Chondrocyte (in vitro differentiated cells): ENCODE measurements at regions not wholly inside any gene's neighbourhood (a gene's known extent, or its start where the extent isn't known, plus 50 kb on each side); places are given as distances from the start of the nearest gene placed in this dataset.
"Not testable (repeated sequence)": the region's sequence is repeated elsewhere in the genome, so short reads cannot be mapped to it uniquely, and the experiment has no call there.

Experiments
- DNase-seq: peaks from one replicate; pipeline ENCODE4 v3.0.0; 2021; ENCODE audit warnings: mixed read lengths, low spot score
- H3K27ac Mint-ChIP-seq: one replicate; pipeline ENCODE4 v1.8.0; 2021; ENCODE audit warnings: mild to moderate bottlenecking, moderate library complexity, mixed read lengths; ENCODE audit not compliant: unreplicated experiment
- H3K27me3 Mint-ChIP-seq: 2 replicates; pipeline ENCODE4 v1.8.0; 2021; ENCODE audit warnings: low read depth, mixed read lengths
- H3K36me3 Mint-ChIP-seq: 2 replicates; pipeline ENCODE4 v1.8.0; 2021; ENCODE audit warnings: low read depth, mixed read lengths
- H3K4me1 Mint-ChIP-seq: 2 replicates; pipeline ENCODE4 v1.8.0; 2021; ENCODE audit warnings: low read depth, mild to moderate bottlenecking, mixed read lengths
- H3K4me3 Mint-ChIP-seq: one replicate; pipeline ENCODE4 v1.8.0; 2021; ENCODE audit warnings: mild to moderate bottlenecking, moderate library complexity, mixed read lengths; ENCODE audit not compliant: unreplicated experiment
- H3K9me3 Mint-ChIP-seq: 2 replicates; pipeline ENCODE4 v1.8.0; 2021; ENCODE audit warnings: low read depth, mixed read lengths
- TF ChIP-seq, protein P1 (sequence below): fragments of 200-600 bp; sonication (generic); IDR thresholded peaks from 2 replicates; pipeline ENCODE4 v1.5.0; 2021; ENCODE audit warnings: antibody characterized with exemption, mild to moderate bottlenecking, moderate library complexity

GRCh38 chr10:46095943-46096342, 49.9 kb upstream of the MSMB start:
- not testable (repeated sequence) for H3K36me3 Mint-ChIP-seq, H3K9me3 Mint-ChIP-seq, H3K27ac Mint-ChIP-seq, H3K27me3 Mint-ChIP-seq, H3K4me1 Mint-ChIP-seq, H3K4me3 Mint-ChIP-seq, DNase-seq

DNA sequence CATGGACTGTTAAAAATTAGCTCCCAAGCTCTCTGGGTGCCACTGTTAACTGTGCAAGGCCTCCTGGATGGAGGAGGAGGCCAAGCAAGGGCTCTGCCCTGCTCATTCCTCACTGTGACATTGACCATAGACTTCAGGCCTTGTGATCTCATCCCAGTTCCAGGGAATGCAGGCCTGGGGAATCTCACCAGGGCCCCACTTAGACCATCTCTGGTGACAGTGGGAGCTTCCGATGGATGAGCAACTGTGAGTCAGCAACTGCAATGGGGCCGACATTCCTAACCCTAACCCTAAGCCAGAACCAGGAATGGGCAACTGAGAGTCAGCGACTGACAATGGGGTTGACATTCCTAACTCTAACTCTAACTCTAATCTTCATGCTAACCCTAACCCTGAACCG, 50.4 kb upstream of the MSMB start:
- TF ChIP-seq, protein P1, sequence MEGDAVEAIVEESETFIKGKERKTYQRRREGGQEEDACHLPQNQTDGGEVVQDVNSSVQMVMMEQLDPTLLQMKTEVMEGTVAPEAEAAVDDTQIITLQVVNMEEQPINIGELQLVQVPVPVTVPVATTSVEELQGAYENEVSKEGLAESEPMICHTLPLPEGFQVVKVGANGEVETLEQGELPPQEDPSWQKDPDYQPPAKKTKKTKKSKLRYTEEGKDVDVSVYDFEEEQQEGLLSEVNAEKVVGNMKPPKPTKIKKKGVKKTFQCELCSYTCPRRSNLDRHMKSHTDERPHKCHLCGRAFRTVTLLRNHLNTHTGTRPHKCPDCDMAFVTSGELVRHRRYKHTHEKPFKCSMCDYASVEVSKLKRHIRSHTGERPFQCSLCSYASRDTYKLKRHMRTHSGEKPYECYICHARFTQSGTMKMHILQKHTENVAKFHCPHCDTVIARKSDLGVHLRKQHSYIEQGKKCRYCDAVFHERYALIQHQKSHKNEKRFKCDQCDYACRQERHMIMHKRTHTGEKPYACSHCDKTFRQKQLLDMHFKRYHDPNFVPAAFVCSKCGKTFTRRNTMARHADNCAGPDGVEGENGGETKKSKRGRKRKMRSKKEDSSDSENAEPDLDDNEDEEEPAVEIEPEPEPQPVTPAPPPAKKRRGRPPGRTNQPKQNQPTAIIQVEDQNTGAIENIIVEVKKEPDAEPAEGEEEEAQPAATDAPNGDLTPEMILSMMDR = no peak
- Mint-ChIP-seq H3K4me1 (peaks cover 8% of the 10 kb centered on the region), H3K36me3 (no peaks in the 10 kb centered on the region), H3K4me3 (no peak overlapping the region), H3K27me3 (no peaks in the 10 kb centered on the region), H3K9me3 (no peaks in the 10 kb centered on the region), H3K27ac (no peak overlapping the region)
- DNase-seq = no peak

- H3K27ac Mint-ChIP-seq = no peak overlapping the region
Measured at GRCh38 chr10:46096909-46097575, 51.0 kb upstream of the MSMB start.

GRCh38 chr10:46097576-46098317, 51.7 kb upstream of the MSMB start:
- H3K36me3 Mint-ChIP-seq = no peaks in the 10 kb centered on the region
- H3K27ac Mint-ChIP-seq = no peak overlapping the region
- peaks cover 8% of the 10 kb centered on the region for H3K4me1 Mint-ChIP-seq
- DNase-seq = no peak
- H3K27me3 Mint-ChIP-seq = no peaks in the 10 kb centered on the region
- no peaks in the 10 kb centered on the region for H3K9me3 Mint-ChIP-seq
- TF ChIP-seq, protein P1 = no peak
- H3K4me3 Mint-ChIP-seq = no peak overlapping the region

More at GRCh38 chr10:46096909-46097575, 51.0 kb upstream of the MSMB start:
- H3K4me3 Mint-ChIP-seq = no peak overlapping the region
- H3K36me3 Mint-ChIP-seq = no peaks in the 10 kb centered on the region
- H3K27me3 Mint-ChIP-seq = no peaks in the 10 kb centered on the region
- no peaks in the 10 kb centered on the region for H3K9me3 Mint-ChIP-seq
- TF ChIP-seq, protein P1 = no peak
- no peak for DNase-seq
- peaks cover 8% of the 10 kb centered on the region for H3K4me1 Mint-ChIP-seq

- TF ChIP-seq, protein P1 = no peak
- no peak for DNase-seq
- H3K4me3 Mint-ChIP-seq = no peak overlapping the region
- H3K4me1 Mint-ChIP-seq = peaks cover 8% of the 10 kb centered on the region
- no peaks in the 10 kb centered on the region for H3K9me3 Mint-ChIP-seq
- H3K27me3 Mint-ChIP-seq = no peaks in the 10 kb centered on the region
- H3K27ac Mint-ChIP-seq = no peak overlapping the region
- H3K36me3 Mint-ChIP-seq = no peaks in the 10 kb centered on the region
Measured at GRCh38 chr10:46098386-46098785, 52.3 kb upstream of the MSMB start.

DNA sequence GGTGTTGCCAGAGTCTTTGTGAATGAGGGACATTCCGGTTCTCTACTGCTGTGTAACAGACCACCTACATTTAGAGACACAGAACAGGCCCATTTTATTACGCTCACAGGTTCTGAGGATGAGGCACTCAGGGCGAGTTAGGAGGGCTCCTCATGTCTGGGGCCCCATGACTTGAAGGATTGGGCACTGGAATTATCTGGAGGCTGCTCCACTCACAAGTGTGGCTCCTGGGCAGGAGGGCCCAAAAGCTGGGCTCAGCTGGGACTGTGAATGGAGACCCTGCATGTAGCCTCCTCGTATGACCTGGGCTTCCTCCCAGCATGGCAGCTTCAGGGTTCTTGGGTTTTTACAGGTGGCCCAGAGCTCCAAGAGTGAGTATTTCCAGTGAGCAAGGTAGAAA, 52.9 kb upstream of the MSMB start:
- not testable (repeated sequence) for H3K36me3 Mint-ChIP-seq, H3K4me3 Mint-ChIP-seq, H3K4me1 Mint-ChIP-seq, H3K27ac Mint-ChIP-seq, H3K9me3 Mint-ChIP-seq, H3K27me3 Mint-ChIP-seq, DNase-seq
